ENCODE measurements at regions not wholly inside any gene's neighbourhood (a gene's known extent, or its start where the extent isn't known, plus 50 kb on each side); places are given as distances from the start of the nearest gene placed in this dataset.

GRCh38 chr4:83209419-83209818 lies 75.2 kb downstream of the COQ2 start:
- Histone ChIP-seq H3K27ac (ENCODE audit: insufficient read depth, low read depth, low read length) (no peak overlapping the region), H3K4me2 (ENCODE audit: insufficient read depth, low read length) (no peak overlapping the region), H3K9ac (replicated peaks; ENCODE audit: extremely low read depth, insufficient read depth, low read length) (no peak overlapping the region), H3K36me3 (ENCODE audit: control insufficient read depth in 2 of 2, extremely low read depth in 1 of 2, insufficient read depth in 2 of 2, low read length in 2 of 2) (no peaks in the 10 kb centered on the region), H3K27me3 (ENCODE audit: control insufficient read depth in 2 of 2, insufficient read depth in 2 of 2, low read length in 2 of 2) (no peaks in the 10 kb centered on the region), H3K4me1 (ENCODE audit: control insufficient read depth, extremely low read depth, insufficient read depth, low read length) (no peaks in the 10 kb centered on the region), H3K79me2 (ENCODE audit: control insufficient read depth, insufficient read depth, low read length) (no peaks in the 10 kb centered on the region), H4K20me1 (replicated peaks; ENCODE audit: control insufficient read depth, extremely low read depth, insufficient read depth, low read length) (no peaks in the 10 kb centered on the region), H3K9me3 (replicated peaks; ENCODE audit: control insufficient read depth, insufficient read depth, low read length) (no peaks in the 10 kb centered on the region), H2AFZ (ENCODE audit: low read depth, low read length) (no peak overlapping the region), H3K9me1 (replicated peaks; ENCODE audit: control insufficient read depth, extremely low read depth, insufficient read depth, low read length) (no peaks in the 10 kb centered on the region), H3K4me3 (replicated peaks in 1 of 3; ENCODE audit: insufficient read depth in 1 of 3, low read depth in 1 of 3, low read length in 3 of 3) (no peak overlapping the region)
- TF ChIP-seq GATA2 (IDR thresholded peaks at IDR 0.05; ENCODE audit: insufficient read depth, insufficient read length, low read depth, low read length) (no peak), POLR2AphosphoS5 (IDR thresholded peaks at IDR 0.05; ENCODE audit: insufficient read depth, low read depth, low read length) (no peak), FOS (IDR thresholded peaks at IDR 0.05; ENCODE audit: borderline replicate concordance, insufficient read depth, low read length) (no peak), MAX (IDR thresholded peaks at IDR 0.05; ENCODE audit: insufficient read depth, insufficient read length) (no peak), POLR2A (IDR thresholded peaks at IDR 0.05; ENCODE audit: low read depth, low read length) (no peak), MYC (IDR thresholded peaks at IDR 0.05; ENCODE audit: low read depth, low read length) (no peak), JUN (IDR thresholded peaks at IDR 0.05; ENCODE audit: borderline replicate concordance, insufficient read depth, insufficient read length, low read depth) (no peak), EZH2 (IDR thresholded peaks at IDR 0.05; ENCODE audit: borderline replicate concordance, low read depth, low read length, severe bottlenecking) (no peak), CTCF (IDR thresholded peaks at IDR 0.05; ENCODE audit: extremely low read depth in 1 of 2, insufficient read depth in 1 of 2, low read depth in 1 of 2, low read length in 2 of 2) (no peak)
- POLR2A ChIA-PET: no interaction called here
- dilution Hi-C loops (cut with MboI; ENCODE audit: extremely low pct_ligation_motif_present, low sequenced_read_pairs) (no loop called here), intact Hi-C loops (cut with micrococcal nuclease) (no loop called here)
- DNase-seq (ENCODE audit: low read depth, low spot score) (no peak), FAIRE-seq (no peak)
- CTCF ChIA-PET: interaction anchor here (1.1 kb wide), 1 partner anchor 135 kb away, joined by 4 read pairs; no protein-coding TSS in a partner anchor
- BruUV-seq (replicated peaks): no TSS peak
